ENCODE measurements at regions not wholly inside any gene's neighbourhood (a gene's known extent, or its start where the extent isn't known, plus 50 kb on each side); places are given as distances from the start of the nearest gene placed in this dataset.
A peak's percentile ranks its signal among the peaks of the same experiment; 100 is the strongest.

DNA sequence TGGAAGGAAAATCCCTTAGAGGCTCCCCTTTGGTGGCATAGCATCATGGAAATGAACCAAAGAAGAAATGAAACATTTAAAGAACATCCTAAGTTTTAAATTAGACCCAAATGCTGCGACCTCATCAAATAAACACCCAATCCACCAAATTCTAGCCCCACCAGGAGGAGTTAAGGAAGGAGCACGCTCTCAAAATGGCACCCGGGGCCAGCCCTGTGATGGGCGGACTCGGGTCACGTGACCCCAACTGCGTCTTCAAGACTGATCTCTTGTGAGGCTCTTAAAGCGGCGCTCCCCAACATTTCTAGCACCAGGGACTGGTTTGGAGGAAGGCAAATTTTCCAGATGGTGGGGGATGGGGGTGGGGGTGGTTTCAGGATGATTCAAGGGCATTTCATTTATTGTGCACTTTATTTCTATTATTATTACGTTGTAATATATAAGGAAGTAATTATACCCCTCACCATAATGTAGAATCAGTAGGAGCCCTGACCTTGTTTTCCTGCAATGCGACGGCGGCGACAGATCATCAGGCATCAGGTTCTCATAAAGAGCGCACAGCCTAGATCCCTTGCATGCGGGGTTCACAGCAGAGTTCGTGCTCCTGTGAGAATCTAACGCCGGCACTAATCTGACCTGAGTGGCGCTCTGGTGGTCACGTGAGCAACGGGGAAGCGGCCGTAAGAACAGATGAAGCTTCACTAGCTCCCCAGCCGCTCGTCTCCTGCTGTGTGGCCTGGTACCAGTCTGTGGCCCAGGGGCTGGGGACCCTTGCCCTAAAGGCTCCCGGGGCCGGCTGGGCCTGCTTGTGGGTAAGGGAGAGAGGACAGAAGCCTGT lies 55.3 kb upstream of the SLC22A11 start:
- DNase-seq = peak in 1 of 3 donors; percentile 2

DNA sequence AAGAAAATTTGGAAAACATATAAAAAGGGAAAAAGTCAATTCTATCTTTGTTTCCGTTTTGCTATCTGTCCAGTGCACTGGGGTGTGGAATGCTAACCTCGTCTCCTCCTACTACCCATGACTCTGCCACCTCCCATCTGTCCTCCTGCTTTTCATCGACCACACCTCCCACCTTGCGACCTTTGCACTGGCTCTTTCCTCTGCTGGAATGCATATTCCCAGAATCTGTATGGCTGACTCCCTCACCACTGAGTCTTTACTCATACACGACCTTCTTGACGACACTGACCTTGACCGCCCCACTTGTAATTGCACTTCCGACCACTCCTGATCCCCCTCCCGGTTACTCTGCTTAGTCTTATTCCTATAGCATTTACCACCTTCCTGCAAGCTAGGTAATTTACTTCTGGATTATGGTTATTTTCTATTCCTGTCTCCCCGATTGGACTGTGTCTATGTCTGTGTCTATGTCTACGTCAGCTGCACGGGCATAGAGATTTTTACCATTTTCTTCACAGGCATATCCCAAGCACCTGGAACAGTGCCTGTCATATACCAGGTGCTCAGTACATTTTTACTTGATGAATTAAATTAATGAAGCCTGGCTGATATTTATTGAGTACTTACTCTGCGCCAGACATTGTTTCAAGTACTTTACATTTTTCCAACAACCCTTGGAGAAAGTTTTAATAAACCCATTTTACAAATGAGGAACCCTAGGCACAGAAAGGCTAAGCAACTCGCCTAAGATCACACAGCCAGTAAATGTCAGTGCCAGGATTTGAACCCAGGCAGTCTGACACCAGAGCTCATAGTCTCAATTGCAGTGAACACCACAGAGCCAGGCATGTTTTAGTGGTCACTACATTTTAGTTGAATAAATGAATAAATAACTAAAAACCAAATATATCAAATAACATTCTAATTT lies 54.0 kb upstream of the SLC22A11 start:
- DNase-seq = no peak

DNA sequence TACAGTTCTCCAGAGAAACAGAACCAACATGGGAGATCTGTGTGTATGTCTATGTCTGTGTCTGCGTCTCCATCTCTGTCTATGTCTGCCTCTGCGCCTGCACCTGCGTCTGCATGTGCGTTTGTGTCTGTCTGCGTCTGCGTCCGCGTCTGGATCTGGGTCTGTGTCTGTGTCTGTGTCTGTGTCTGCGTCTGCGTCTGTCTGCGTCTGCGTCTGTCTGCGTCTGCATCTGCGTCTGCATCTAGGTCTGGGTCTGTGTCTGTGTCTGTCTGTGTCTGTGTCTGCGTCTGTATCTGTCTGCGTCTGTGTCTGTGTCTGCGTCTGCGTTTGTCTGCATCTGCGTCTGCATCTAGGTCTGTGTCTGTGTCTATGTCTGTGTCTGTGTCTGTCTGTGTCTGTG lies 53.1 kb upstream of the SLC22A11 start:
- DNase-seq = no peak

DNA sequence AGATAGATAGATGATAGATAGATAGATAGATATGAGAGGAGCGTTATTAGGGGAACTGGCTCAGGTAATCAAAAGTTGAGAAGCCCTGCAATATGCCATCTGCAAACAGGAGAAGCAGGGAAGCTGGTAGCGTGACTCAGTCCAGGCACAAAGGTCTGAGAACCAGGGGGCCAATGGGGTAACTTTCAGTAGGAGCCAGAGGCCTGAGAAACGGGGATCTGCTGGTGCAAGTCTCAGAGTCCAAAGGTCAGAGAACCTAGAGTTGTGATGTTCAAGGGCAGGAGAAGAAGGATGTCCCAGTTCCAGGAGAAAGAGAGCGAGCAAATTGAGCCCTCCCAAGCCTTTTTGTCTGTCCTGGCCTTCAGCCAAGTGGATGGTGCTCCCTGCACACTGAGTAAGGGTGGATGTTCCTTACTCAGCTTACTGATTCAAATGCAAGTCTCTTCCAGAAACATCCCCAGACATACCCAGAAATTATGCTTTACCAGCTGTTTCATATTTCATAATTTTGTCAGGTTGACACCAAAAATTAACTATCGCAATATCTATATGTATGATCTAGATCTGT lies 52.5 kb upstream of the SLC22A11 start:
- no peak for DNase-seq

DNA sequence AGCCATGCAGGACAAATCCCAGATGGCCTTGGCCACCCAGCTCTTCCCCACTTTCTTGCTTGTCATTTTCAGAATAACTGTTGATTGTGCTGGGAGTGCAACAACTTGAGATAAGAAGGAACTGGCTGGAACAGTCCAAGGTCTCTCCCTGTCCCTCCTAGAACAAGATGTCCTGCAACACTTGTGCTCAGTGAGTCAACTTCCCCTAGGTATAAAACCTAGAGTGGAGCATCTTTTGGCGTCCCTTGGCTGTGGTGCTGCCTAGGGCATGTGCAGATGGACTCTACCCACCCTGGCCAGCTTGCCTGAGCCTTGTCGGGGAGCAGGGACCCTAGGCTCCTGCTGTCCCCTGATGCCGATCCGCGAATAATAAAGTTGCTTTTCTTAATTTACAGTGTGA lies 50.7 kb upstream of the SLC22A11 start:
- DNase-seq = no peak

Measured in muscle of back (tissue), 3 donors.